Neural crest cell (in vitro differentiated cells): ENCODE measurements at regions not wholly inside any gene's neighbourhood (a gene's known extent, or its start where the extent isn't known, plus 50 kb on each side); places are given as distances from the start of the nearest gene placed in this dataset.

Experiments
- DNase-seq: peaks from one replicate; pipeline ENCODE4 v3.0.0; 2021; ENCODE audit warnings: low read depth, mixed read lengths, low spot score
- H3K27ac Mint-ChIP-seq: one replicate; pipeline ENCODE4 v1.8.0; 2021; ENCODE audit warnings: mild to moderate bottlenecking, mixed read lengths; ENCODE audit not compliant: unreplicated experiment
- H3K27me3 Mint-ChIP-seq: 2 replicates; pipeline ENCODE4 v1.8.0; 2021; ENCODE audit warnings: low read depth, mild to moderate bottlenecking, mixed read lengths
- H3K36me3 Mint-ChIP-seq: 2 replicates; pipeline ENCODE4 v1.8.0; 2021; ENCODE audit warnings: low read depth, mild to moderate bottlenecking, mixed read lengths
- H3K4me1 Mint-ChIP-seq: 2 replicates; pipeline ENCODE4 v1.8.0; 2021; ENCODE audit warnings: mixed read lengths
- H3K4me3 Mint-ChIP-seq: one replicate; pipeline ENCODE4 v1.8.0; 2021; ENCODE audit warnings: mild to moderate bottlenecking, mixed read lengths
- H3K9me3 Mint-ChIP-seq: 2 replicates; pipeline ENCODE4 v1.8.0; 2021; ENCODE audit warnings: mixed read lengths
- CTCF ChIP-seq: fragments of 200-600 bp; sonication (generic); conservative IDR thresholded peaks from 2 replicates; pipeline ENCODE4 v1.5.0; 2021; ENCODE audit warnings: antibody characterized with exemption, mild to moderate bottlenecking

GRCh38 chrX:97763391-97763790 is 879.7 kb downstream of the RPA4 start:
- Mint-ChIP-seq H3K36me3 (peaks cover 2% of the 10 kb centered on the region), H3K4me1 (no peaks in the 10 kb centered on the region), H3K27ac (no peak overlapping the region), H3K27me3 (no peaks in the 10 kb centered on the region), H3K4me3 (no peak overlapping the region), H3K9me3 (no peaks in the 10 kb centered on the region)
- TF ChIP-seq CTCF: no peak
- DNase-seq: no peak

- Mint-ChIP-seq H3K36me3 (peaks cover under 1% of the 10 kb centered on the region), H3K9me3 (no peaks in the 10 kb centered on the region), H3K4me1 (no peaks in the 10 kb centered on the region), H3K27me3 (no peaks in the 10 kb centered on the region), H3K4me3 (no peak overlapping the region), H3K27ac (no peak overlapping the region)
- no peak for TF ChIP-seq CTCF
- no peak for DNase-seq
Observed at GRCh38 chrX:97763981-97764380, 880.3 kb downstream of the RPA4 start.

DNA sequence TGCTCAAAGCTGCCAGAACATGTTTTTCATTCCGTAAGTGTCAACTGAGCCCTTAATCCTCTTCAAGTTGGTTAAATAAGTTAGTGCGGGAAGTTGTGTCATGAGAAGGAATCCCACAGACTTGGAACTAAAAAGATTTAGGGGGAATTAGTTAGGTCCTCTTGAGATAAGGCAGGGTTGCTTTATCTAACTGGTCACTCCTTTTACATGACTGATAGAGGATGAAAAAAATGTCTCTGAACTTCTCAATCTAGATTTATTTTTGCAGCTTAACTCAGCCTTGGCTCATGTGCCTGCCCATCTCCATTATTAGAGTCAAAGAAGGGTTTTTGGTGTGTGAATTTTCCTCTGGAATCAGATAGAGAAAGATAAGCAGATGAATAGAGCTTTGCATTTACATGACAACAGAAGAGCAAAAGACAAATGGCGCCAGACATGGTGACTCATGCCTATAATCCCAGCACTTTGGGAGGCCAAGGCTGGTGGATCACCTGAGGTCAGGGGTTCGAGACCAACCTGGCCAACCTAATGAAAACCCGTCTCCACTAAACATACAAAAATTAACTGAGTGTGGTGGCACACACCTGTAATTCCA is 882.9 kb downstream of the RPA4 start:
- TF ChIP-seq CTCF: no peak
- Mint-ChIP-seq H3K36me3 (no peaks in the 10 kb centered on the region), H3K9me3 (peaks cover 3% of the 10 kb centered on the region), H3K27me3 (no peaks in the 10 kb centered on the region), H3K4me3 (no peak overlapping the region), H3K27ac (no peak overlapping the region), H3K4me1 (no peaks in the 10 kb centered on the region)
- no peak for DNase-seq

- Mint-ChIP-seq H3K27me3 (no peaks in the 10 kb centered on the region), H3K27ac (no peak overlapping the region), H3K9me3 (peaks cover 10% of the 10 kb centered on the region), H3K4me3 (no peak overlapping the region), H3K36me3 (peaks cover 3% of the 10 kb centered on the region), H3K4me1 (peaks cover 4% of the 10 kb centered on the region)
- no peak for TF ChIP-seq CTCF
- no peak for DNase-seq
Observed at GRCh38 chrX:97787311-97787710, 903.6 kb downstream of the RPA4 start.

DNA sequence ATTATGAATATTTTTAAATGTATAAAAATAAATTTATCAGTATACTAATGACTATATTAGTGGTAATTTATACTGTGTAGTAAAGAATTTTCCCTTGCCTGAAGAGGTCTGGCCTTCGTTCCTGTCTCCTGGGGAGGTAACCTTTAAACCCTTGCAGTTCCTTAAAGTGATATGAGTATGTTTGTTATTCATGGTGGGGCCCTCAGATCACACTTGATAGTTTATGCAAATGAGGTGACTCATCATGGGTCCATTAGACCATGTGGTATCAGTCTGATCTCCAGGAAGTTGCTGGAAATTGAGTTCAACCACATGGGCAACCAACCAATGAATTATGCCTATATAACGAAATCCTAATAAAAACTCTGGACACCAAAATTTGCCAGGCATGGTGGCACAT is 904.1 kb downstream of the RPA4 start:
- H3K4me1 Mint-ChIP-seq: peaks cover 4% of the 10 kb centered on the region
- no peak overlapping the region for H3K4me3 Mint-ChIP-seq
- H3K9me3 Mint-ChIP-seq: peaks cover 7% of the 10 kb centered on the region
- no peaks in the 10 kb centered on the region for H3K27me3 Mint-ChIP-seq
- no peak for DNase-seq
- no peaks in the 10 kb centered on the region for H3K36me3 Mint-ChIP-seq
- TF ChIP-seq CTCF: no peak
- H3K27ac Mint-ChIP-seq: no peak overlapping the region
